Stimulated activated CD8-positive, alpha-beta memory T cell treated with anti-CD3 and anti-CD28 coated beads, Interleukin-15, amount 100 ng/mL, for 1 hour (primary cell): ENCODE measurements at regions not wholly inside any gene's neighbourhood (a gene's known extent, or its start where the extent isn't known, plus 50 kb on each side); places are given as distances from the start of the nearest gene placed in this dataset.
"Not testable (repeated sequence)": the region's sequence is repeated elsewhere in the genome, so short reads cannot be mapped to it uniquely, and the experiment has no call there.

Experiments used
- DNase-seq: peaks from one replicate; pipeline ENCODE4 v3.0.0-alpha.2; 2020; ENCODE audit warnings: low read depth

GRCh38 chr6:105881608-105882007 is 204.5 kb upstream of the PRDM1 start:
- DNase-seq, result no peak

- DNase-seq, result no peak
Measured at GRCh38 chr6:105880030-105880492, 206.1 kb upstream of the PRDM1 start.

GRCh38 chr6:105879146-105879545 is 207.0 kb upstream of the PRDM1 start:
- no peak for DNase-seq

GRCh38 chr6:105875974-105876640 is 210.0 kb upstream of the PRDM1 start:
- DNase-seq, result no peak

GRCh38 chr6:105874835-105875626 is 211.1 kb upstream of the PRDM1 start:
- DNase-seq, result no peak

- DNase-seq, result no peak
Measured at GRCh38 chr6:105873799-105874198, 212.3 kb upstream of the PRDM1 start.

GRCh38 chr6:105873211-105873704 is 212.9 kb upstream of the PRDM1 start:
- DNase-seq, result no peak

- DNase-seq, result no peak
Measured at GRCh38 chr6:105872249-105872648, 213.9 kb upstream of the PRDM1 start.

- no peak for DNase-seq
Measured at GRCh38 chr6:105871542-105871941, 214.6 kb upstream of the PRDM1 start.

- no peak for DNase-seq
Measured at GRCh38 chr6:105869835-105870440, 216.2 kb upstream of the PRDM1 start.

- no peak for DNase-seq
Measured at GRCh38 chr6:105868823-105869460, 217.2 kb upstream of the PRDM1 start.

- DNase-seq, result no peak
Measured at GRCh38 chr6:105867821-105868220, 218.3 kb upstream of the PRDM1 start.

- DNase-seq, result no peak
Measured at GRCh38 chr6:105867277-105867676, 218.9 kb upstream of the PRDM1 start.

GRCh38 chr6:105862936-105863607 is 223.1 kb upstream of the PRDM1 start:
- no peak for DNase-seq

- DNase-seq, result not testable (repeated sequence)
Measured at GRCh38 chr6:105860927-105861326, 225.2 kb upstream of the PRDM1 start.

GRCh38 chr6:105859457-105859856 is 226.7 kb upstream of the PRDM1 start:
- no peak for DNase-seq

GRCh38 chr6:105858639-105859038 is 227.5 kb upstream of the PRDM1 start:
- not testable (repeated sequence) for DNase-seq

GRCh38 chr6:105855433-105855832 is 230.7 kb upstream of the PRDM1 start:
- no peak for DNase-seq

- not testable (repeated sequence) for DNase-seq
Measured at GRCh38 chr6:105853979-105854378, 232.2 kb upstream of the PRDM1 start.

- no peak for DNase-seq
Measured at GRCh38 chr6:105851606-105852005, 234.5 kb upstream of the PRDM1 start.

GRCh38 chr6:105851113-105851580 is 235.0 kb upstream of the PRDM1 start:
- no peak for DNase-seq
